C4-2B (cell line): ENCODE measurements at regions not wholly inside any gene's neighbourhood (a gene's known extent, or its start where the extent isn't known, plus 50 kb on each side); places are given as distances from the start of the nearest gene placed in this dataset.

Source experiments
- H3K27ac ChIP-seq: fragments of 450-650 bp; 2 replicates; pipeline ENCODE4 v1.5.1; 2017
- ZFX ChIP-seq: fragments of 450-650 bp; IDR thresholded peaks from 2 replicates; pipeline ENCODE4 v1.6.1; 2017
- TF ChIP-seq, protein P1 (sequence below): fragments of 450-650 bp; conservative IDR thresholded peaks from 2 replicates; pipeline ENCODE4 v1.5.1; 2017; ENCODE audit warnings: mild to moderate bottlenecking

DNA sequence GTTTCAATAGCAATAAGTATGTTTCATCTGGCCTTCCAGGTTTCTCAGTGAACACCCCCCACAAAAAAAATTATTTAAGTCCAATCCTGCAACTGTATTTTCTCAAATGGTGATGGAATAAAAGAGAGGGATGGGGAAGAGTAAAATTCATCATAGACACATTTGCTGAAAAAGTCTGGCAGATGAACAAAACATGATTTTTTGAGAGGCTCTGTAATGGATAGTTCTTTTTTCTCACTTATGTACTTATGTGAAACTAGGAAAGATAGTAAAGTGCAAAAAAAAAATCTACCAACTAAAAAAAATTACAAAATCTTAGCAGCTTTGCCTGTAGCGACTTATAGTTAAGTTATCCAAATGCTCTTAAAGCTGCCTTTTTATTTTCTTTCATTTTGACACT, 412.4 kb downstream of the FOXG1 start:
- TF ChIP-seq ZFX, result no peak
- TF ChIP-seq, protein P1, sequence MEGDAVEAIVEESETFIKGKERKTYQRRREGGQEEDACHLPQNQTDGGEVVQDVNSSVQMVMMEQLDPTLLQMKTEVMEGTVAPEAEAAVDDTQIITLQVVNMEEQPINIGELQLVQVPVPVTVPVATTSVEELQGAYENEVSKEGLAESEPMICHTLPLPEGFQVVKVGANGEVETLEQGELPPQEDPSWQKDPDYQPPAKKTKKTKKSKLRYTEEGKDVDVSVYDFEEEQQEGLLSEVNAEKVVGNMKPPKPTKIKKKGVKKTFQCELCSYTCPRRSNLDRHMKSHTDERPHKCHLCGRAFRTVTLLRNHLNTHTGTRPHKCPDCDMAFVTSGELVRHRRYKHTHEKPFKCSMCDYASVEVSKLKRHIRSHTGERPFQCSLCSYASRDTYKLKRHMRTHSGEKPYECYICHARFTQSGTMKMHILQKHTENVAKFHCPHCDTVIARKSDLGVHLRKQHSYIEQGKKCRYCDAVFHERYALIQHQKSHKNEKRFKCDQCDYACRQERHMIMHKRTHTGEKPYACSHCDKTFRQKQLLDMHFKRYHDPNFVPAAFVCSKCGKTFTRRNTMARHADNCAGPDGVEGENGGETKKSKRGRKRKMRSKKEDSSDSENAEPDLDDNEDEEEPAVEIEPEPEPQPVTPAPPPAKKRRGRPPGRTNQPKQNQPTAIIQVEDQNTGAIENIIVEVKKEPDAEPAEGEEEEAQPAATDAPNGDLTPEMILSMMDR, result no peak
- no peak overlapping the region for H3K27ac ChIP-seq

DNA sequence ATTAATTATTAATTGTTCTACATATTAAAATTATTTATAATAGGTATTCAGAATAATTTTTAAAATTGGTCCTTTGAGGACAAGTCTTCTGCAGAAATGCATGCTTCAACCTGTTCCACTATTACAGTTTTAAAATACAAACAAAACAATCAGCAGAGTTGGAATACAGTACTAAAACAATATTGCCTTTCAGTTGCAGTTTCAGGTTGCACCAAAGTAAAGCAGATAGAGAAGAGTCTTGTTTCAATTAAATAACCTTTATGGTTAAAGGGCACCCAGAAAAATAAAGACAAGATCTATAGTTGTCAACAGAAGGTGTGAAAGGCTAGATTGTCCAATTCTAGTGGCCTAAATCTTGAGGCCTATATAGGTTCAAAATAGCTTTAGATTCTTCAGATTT, 424.5 kb downstream of the FOXG1 start:
- TF ChIP-seq, protein P1, result no peak
- TF ChIP-seq ZFX, result no peak
- H3K27ac ChIP-seq, result no peak overlapping the region

DNA sequence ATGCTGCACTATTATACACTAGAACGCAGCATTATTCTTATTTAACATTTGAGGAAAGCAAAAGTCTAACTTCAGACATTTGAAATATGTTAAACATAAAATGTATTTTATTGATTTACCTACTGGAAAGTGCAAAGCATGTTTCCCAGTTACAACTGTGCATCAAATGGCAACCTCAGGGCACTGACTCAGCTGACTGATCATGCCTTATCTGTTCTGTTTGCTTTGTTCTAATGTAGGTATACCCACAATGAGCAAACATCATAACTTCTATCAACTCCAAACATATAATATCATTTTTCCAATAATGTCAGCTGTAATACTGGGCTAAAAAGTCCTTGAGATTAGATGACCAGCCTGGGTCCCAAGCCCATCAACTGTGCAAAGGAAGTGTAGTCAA, 431.0 kb downstream of the FOXG1 start:
- no peak for TF ChIP-seq ZFX
- TF ChIP-seq, protein P1, result no peak
- H3K27ac ChIP-seq, result no peak overlapping the region

DNA sequence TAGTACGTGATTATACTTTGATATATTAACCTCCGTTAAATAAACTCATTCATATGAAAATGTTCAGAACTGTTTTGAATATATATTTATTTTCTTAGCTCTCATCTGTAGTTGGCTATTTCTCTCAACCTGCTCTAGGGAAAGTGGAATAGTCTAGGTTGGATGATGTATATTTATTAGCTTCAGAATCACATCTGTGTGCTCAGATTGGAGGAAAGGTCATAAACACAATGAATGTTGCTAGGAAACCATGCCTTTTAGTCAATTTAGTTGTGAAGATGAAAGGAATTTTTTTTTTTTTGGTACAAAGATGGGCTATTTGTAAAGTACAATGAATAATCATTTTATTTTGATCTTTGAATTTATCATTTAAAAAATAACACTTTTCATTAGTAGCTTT, 439.1 kb downstream of the FOXG1 start:
- TF ChIP-seq, protein P1, result no peak
- no peak for TF ChIP-seq ZFX
- no peak overlapping the region for H3K27ac ChIP-seq

DNA sequence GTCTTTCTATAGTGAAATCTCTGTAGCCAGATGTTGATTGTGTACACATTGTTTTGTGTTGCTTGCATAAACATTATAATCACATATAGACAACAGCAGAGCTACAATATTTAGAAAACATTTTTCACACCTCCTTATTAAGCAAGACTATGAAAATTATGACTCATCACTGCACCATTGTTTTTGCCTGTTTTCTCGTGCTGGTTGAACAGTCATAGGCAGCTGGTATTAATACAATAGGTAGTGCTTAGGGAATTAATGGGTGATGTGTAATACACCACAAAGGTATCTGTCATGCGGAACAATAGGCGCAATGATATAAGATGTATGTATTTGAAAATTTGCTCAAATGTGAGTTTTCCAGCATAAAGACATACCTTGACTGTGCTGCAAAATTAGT, 449.3 kb downstream of the FOXG1 start:
- no peak overlapping the region for H3K27ac ChIP-seq
- TF ChIP-seq, protein P1, result no peak
- TF ChIP-seq ZFX, result no peak

DNA sequence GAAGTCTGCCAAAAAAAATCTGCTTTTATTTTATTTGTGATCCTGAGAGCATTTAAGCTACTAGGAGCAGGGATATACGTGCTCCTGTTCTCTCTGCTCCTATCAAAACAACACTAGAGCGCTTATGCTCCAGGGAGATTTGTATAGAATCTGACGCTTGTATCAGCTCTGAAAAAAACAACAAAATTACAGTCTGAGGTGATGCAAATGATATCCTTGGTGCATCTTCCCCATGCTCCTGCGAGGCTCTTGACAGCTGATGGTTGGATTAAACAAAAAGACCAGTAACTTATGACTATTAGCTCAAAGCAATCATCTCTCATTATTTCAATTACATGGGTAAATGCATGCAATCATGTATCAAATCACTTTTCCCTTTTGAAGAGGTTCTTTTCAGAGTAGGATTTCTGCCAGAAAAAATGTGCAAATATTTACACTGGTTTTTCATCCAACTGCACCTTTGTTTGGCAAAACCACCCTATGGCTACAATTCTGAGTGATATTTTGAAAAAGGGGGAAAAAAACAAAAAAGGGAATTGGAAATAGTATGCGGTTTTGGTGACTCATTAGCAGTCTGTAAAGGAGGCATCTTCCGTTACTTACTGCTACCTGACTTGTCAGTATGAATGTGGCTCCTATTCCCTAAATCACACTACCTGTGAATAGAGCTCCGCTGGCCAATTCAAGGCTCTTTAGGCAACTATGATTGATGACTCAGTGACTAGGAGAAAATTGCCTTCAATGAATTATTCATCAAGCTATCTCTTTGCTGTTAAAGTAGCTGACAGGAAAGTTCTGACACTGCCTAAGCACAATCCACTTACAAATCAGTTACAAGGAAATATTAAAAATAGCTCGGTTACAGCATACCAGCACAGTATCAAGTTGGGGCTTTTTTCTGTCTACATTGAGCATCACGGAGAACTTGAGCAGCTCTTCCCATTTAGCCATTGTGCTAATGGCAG, 450.0 kb downstream of the FOXG1 start:
- H3K27ac ChIP-seq, result no peak overlapping the region
- no peak for TF ChIP-seq ZFX
- TF ChIP-seq, protein P1, result no peak

DNA sequence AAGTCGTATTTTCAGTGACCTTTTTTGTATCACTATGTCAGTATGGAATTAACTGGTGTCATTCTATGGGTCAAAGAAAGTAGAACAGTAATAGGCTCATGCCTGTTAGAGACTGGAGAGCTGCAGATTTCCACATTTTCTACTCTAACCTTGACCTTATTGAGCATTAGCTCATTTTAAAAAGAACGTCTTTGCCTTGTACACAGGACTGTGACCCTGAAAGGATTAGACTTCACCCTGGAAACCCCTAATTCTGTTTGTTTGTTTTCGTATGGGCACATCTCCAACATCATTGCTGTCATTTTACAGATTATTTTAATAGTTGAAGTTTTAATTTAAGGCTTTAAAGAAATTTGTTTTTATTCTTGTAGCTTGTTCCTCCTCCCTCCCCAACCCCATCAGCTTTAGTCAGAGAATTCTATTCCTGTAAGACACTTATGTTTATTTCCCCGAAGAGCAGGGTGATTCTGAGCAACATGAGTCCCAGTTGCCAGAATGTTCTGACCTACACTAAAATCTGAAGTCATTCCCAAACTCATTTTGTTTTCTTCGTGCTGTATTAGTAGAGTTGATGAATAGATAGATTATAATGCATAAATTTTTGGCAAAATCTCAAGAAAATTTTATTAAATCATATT, 451.3 kb downstream of the FOXG1 start:
- no peak overlapping the region for H3K27ac ChIP-seq
- TF ChIP-seq, protein P1, result no peak
- TF ChIP-seq ZFX, result no peak
